Neural progenitor cell (in vitro differentiated cells): ENCODE measurements at regions not wholly inside any gene's neighbourhood (a gene's known extent, or its start where the extent isn't known, plus 50 kb on each side); places are given as distances from the start of the nearest gene placed in this dataset.
A peak's percentile ranks its signal among the peaks of the same experiment; 100 is the strongest.

Source experiments
- DNase-seq: peaks from one replicate; pipeline ENCODE4 v3.0.0-alpha.2; 2016; ENCODE audit warnings: low spot score
- H2AFZ ChIP-seq: fragments of 200-600 bp; sonication (generic); replicated peaks from 2 replicates; pipeline ENCODE4 v1.6.1; 2016; ENCODE audit warnings: antibody characterized with exemption
- H3F3A ChIP-seq: fragments of 200-600 bp; sonication (generic); 2 replicates; pipeline ENCODE4 v1.6.1; 2016; ENCODE audit warnings: antibody characterized with exemption, low read depth
- H3K27ac ChIP-seq: fragments of 200-600 bp; sonication (generic); 2 replicates; pipeline ENCODE4 v1.5.1; 2016; ENCODE audit warnings: mild to moderate bottlenecking
- H3K27me3 ChIP-seq: fragments of 200-600 bp; sonication (generic); 2 replicates; pipeline ENCODE4 v1.6.1; 2016; ENCODE audit warnings: mild to moderate bottlenecking, moderate library complexity
- H3K36me3 ChIP-seq: fragments of 200-600 bp; sonication (generic); 2 replicates; pipeline ENCODE4 v1.5.1; 2016
- H3K4me1 ChIP-seq: fragments of 200-600 bp; sonication (generic); 2 replicates; pipeline ENCODE4 v1.6.1; 2016; ENCODE audit warnings: mixed run types
- H3K4me2 ChIP-seq: fragments of 200-600 bp; sonication (generic); 2 replicates; pipeline ENCODE4 v1.6.1; 2016
- H3K4me3 ChIP-seq: fragments of 200-600 bp; sonication (generic); 2 replicates; pipeline ENCODE4 v1.5.1; 2016
- H3K79me2 ChIP-seq: fragments of 200-600 bp; sonication (generic); 2 replicates; pipeline ENCODE4 v1.6.1; 2016; ENCODE audit warnings: low read depth
- H3K9ac ChIP-seq: fragments of 200-600 bp; sonication (generic); 2 replicates; pipeline ENCODE4 v1.6.1; 2016
- H3K9me3 ChIP-seq: fragments of 200-600 bp; sonication (generic); 2 replicates; pipeline ENCODE4 v1.5.1; 2016; ENCODE audit warnings: low read depth
- H4K20me1 ChIP-seq: fragments of 200-600 bp; sonication (generic); 2 replicates; pipeline ENCODE4 v1.6.1; 2016; ENCODE audit warnings: low read depth
- H3K27ac Mint-ChIP-seq: 3 replicates; pipeline ENCODE4 v1.8.0; 2021; ENCODE audit warnings: mixed read lengths
- H3K27me3 Mint-ChIP-seq: 2 replicates; pipeline ENCODE4 v1.8.0; 2022; ENCODE audit warnings: low read depth, mild to moderate bottlenecking, inconsistent platforms, moderate library complexity, mixed read lengths; ENCODE audit not compliant: insufficient read depth
- H3K36me3 Mint-ChIP-seq: 3 replicates; pipeline ENCODE4 v1.8.0; 2021; ENCODE audit warnings: mixed read lengths
- H3K4me1 Mint-ChIP-seq: 3 replicates; pipeline ENCODE4 v1.8.0; 2021; ENCODE audit warnings: mixed read lengths
- H3K4me3 Mint-ChIP-seq: 3 replicates; pipeline ENCODE4 v1.8.0; 2021; ENCODE audit warnings: mild to moderate bottlenecking, moderate library complexity, mixed read lengths
- H3K9me3 Mint-ChIP-seq: 3 replicates; pipeline ENCODE4 v1.8.0; 2020; ENCODE audit warnings: mixed read lengths
- CTCF ChIP-seq: fragments of 200-600 bp; sonication (generic); IDR thresholded peaks from 2 replicates; pipeline ENCODE4 v1.5.1; 2017; ENCODE audit warnings: antibody characterized with exemption, mild to moderate bottlenecking
- EZH2 ChIP-seq: fragments of 200-600 bp; sonication (generic); IDR thresholded peaks from 2 replicates; pipeline ENCODE4 v1.6.1; 2017; ENCODE audit warnings: antibody characterized with exemption, mild to moderate bottlenecking, moderate library complexity
- EZH2phosphoT487 ChIP-seq: fragments of 200-600 bp; sonication (generic); IDR thresholded peaks from 2 replicates; pipeline ENCODE4 v1.6.1; 2017; ENCODE audit warnings: antibody characterized with exemption

- DNase-seq: no peak
- Histone ChIP-seq H3K4me2 (no peak overlapping the region), H3K9ac (no peak overlapping the region), H3F3A (no peaks in the 10 kb centered on the region), H3K27me3 (no peaks in the 10 kb centered on the region), H3K9me3 (no peaks in the 10 kb centered on the region), H3K36me3 (no peaks in the 10 kb centered on the region), H4K20me1 (no peaks in the 10 kb centered on the region), H3K79me2 (no peaks in the 10 kb centered on the region), H2AFZ (no peak overlapping the region), H3K4me1 (no peaks in the 10 kb centered on the region), H3K4me3 (no peak overlapping the region), H3K27ac (no peak overlapping the region)
- no peak overlapping the region for H3K27ac Mint-ChIP-seq
- no peaks in the 10 kb centered on the region for H3K4me1 Mint-ChIP-seq
- TF ChIP-seq EZH2 (no peak), CTCF (no peak), EZH2phosphoT487 (no peak)
- H3K9me3 Mint-ChIP-seq: no peaks in the 10 kb centered on the region
- peaks cover 3% of the 10 kb centered on the region for H3K27me3 Mint-ChIP-seq
- H3K36me3 Mint-ChIP-seq: no peaks in the 10 kb centered on the region
- H3K4me3 Mint-ChIP-seq: no peak overlapping the region
Measured at GRCh38 chr4:12894062-12894461, 590.1 kb downstream of the RAB28 start.

GRCh38 chr4:12889054-12889453 lies 595.1 kb downstream of the RAB28 start:
- Mint-ChIP-seq H3K4me3 (no peak overlapping the region), H3K9me3 (peaks cover 2% of the 10 kb centered on the region), H3K4me1 (peaks cover 12% of the 10 kb centered on the region), H3K27me3 (no peaks in the 10 kb centered on the region), H3K27ac (no peak overlapping the region), H3K36me3 (no peaks in the 10 kb centered on the region)
- no peak overlapping the region for H3K27ac ChIP-seq
- no peaks in the 10 kb centered on the region for H3K9me3 ChIP-seq
- no peaks in the 10 kb centered on the region for H3K79me2 ChIP-seq
- H3K36me3 ChIP-seq: no peaks in the 10 kb centered on the region
- no peak overlapping the region for H3K4me2 ChIP-seq
- no peak overlapping the region for H2AFZ ChIP-seq
- no peaks in the 10 kb centered on the region for H3K27me3 ChIP-seq
- H4K20me1 ChIP-seq: no peaks in the 10 kb centered on the region
- no peak for TF ChIP-seq CTCF
- TF ChIP-seq EZH2phosphoT487: no peak
- TF ChIP-seq EZH2: no peak
- peaks cover 12% of the 10 kb centered on the region for H3K4me1 ChIP-seq
- peaks cover 13% of the 10 kb centered on the region for H3F3A ChIP-seq
- no peak overlapping the region for H3K4me3 ChIP-seq
- no peak for DNase-seq
- no peak overlapping the region for H3K9ac ChIP-seq

GRCh38 chr4:12884846-12885796 lies 599.0 kb downstream of the RAB28 start:
- Mint-ChIP-seq H3K4me3 (no peak overlapping the region), H3K36me3 (no peaks in the 10 kb centered on the region), H3K27me3 (no peaks in the 10 kb centered on the region), H3K9me3 (peaks cover 2% of the 10 kb centered on the region), H3K4me1 (peaks cover 16% of the 10 kb centered on the region), H3K27ac (no peak overlapping the region)
- TF ChIP-seq CTCF (no peak), EZH2phosphoT487 (no peak), EZH2 (no peak)
- DNase-seq: peak; percentile 43
- peaks cover 13% of the 10 kb centered on the region for H3K4me1 ChIP-seq
- H3K9me3 ChIP-seq: no peaks in the 10 kb centered on the region
- H4K20me1 ChIP-seq: no peaks in the 10 kb centered on the region
- no peak overlapping the region for H2AFZ ChIP-seq
- H3K27ac ChIP-seq: no peak overlapping the region
- H3K9ac ChIP-seq: no peak overlapping the region
- no peaks in the 10 kb centered on the region for H3K79me2 ChIP-seq
- no peaks in the 10 kb centered on the region for H3K27me3 ChIP-seq
- H3K4me2 ChIP-seq: peak overlapping the region; percentile 63
- H3K36me3 ChIP-seq: no peaks in the 10 kb centered on the region
- peak overlapping the region; percentile 14 for H3K4me3 ChIP-seq
- peaks cover 14% of the 10 kb centered on the region for H3F3A ChIP-seq
